Liver (tissue), 8 donors: ENCODE measurements at regions not wholly inside any gene's neighbourhood (a gene's known extent, or its start where the extent isn't known, plus 50 kb on each side); places are given as distances from the start of the nearest gene placed in this dataset.

Source experiments
- DNase-seq: peaks from one replicate; pipeline ENCODE4 v3.0.0-alpha.2; 2017; ENCODE audit warnings: low spot score
- H3K27ac ChIP-seq, 2 donors: one replicate each; pipeline ENCODE4 v1.7.0; 2013; ENCODE audit warnings: inconsistent platforms in 2 of 2, low read length in 2 of 2, control low read depth in 1 of 2, low read depth in 1 of 2, mild to moderate bottlenecking in 1 of 2
- H3K27me3 ChIP-seq, 4 donors: one replicate each; pipeline versions ENCODE4 v1.6.1 to v1.7.0; 2013; ENCODE audit warnings: low read length in 3 of 4, inconsistent platforms in 1 of 4, mild to moderate bottlenecking in 1 of 4, moderate library complexity in 1 of 4; ENCODE audit not compliant: control insufficient read depth in 4 of 4, insufficient read depth in 4 of 4
- H3K36me3 ChIP-seq, 4 donors: one replicate each; pipeline versions ENCODE4 v1.6.1 to v1.7.0; 2013; ENCODE audit warnings: low read length in 3 of 4, mild to moderate bottlenecking in 3 of 4, low read depth in 1 of 4, moderate library complexity in 1 of 4; ENCODE audit not compliant: control insufficient read depth in 4 of 4, insufficient read depth in 3 of 4
- H3K4me1 ChIP-seq, 4 donors: one replicate each; pipeline versions ENCODE4 v1.6.1 to v1.7.0; 2013; ENCODE audit warnings: low read length in 3 of 4, mild to moderate bottlenecking in 3 of 4, moderate library complexity in 1 of 4; ENCODE audit not compliant: control insufficient read depth in 4 of 4, insufficient read depth in 4 of 4
- H3K4me3 ChIP-seq, 3 donors: one replicate each; pipeline versions ENCODE4 v1.6.1 to v1.7.0; 2013; ENCODE audit warnings: low read length in 3 of 3, control low read depth in 1 of 3, low read depth in 1 of 3, mild to moderate bottlenecking in 1 of 3
- H3K9ac ChIP-seq, 2 donors: one replicate each; pipeline ENCODE4 v1.7.0; 2013; ENCODE audit warnings: low read length in 2 of 2, mild to moderate bottlenecking in 2 of 2, moderate library complexity in 2 of 2, control low read depth in 1 of 2, low read depth in 1 of 2
- H3K9me3 ChIP-seq, 4 donors: one replicate each; pipeline versions ENCODE4 v1.6.1 to v1.7.0; 2013; ENCODE audit warnings: low read length in 3 of 4; ENCODE audit not compliant: control insufficient read depth in 4 of 4
- ATF3 ChIP-seq: IDR thresholded peaks from 2 replicates; pipeline ENCODE4 v1.6.1; 2016; ENCODE audit warnings: antibody characterized with exemption
- CTCF ChIP-seq: fragments of 150-350 bp; IDR thresholded peaks from 2 replicates; pipeline ENCODE4 v1.5.1; 2017; ENCODE audit warnings: improper control_type of control experiment, low read depth, low read length; ENCODE audit not compliant: missing input control
- EGR1 ChIP-seq, 2 donors: IDR thresholded peaks; 2 replicates each; pipeline ENCODE4 v1.6.1; 2016 to 2018; ENCODE audit warnings: antibody characterized with exemption in 2 of 2, low read depth in 2 of 2
- FOXA1 ChIP-seq: IDR thresholded peaks from 2 replicates; pipeline ENCODE4 v1.6.1; 2016; ENCODE audit warnings: antibody characterized with exemption
- FOXA2 ChIP-seq: IDR thresholded peaks from 2 replicates; pipeline ENCODE4 v1.6.1; 2016; ENCODE audit warnings: antibody characterized with exemption
- GABPA ChIP-seq, 2 donors: IDR thresholded peaks in 1 of 2; conservative IDR thresholded peaks in 1 of 2; 2 replicates each; pipeline ENCODE4 v1.6.1; 2016; ENCODE audit warnings: antibody characterized with exemption in 2 of 2, mild to moderate bottlenecking in 1 of 2, moderate library complexity in 1 of 2
- HNF4A ChIP-seq, 2 donors: conservative IDR thresholded peaks; 2 replicates each; pipeline ENCODE4 v1.6.1; 2016; ENCODE audit warnings: antibody characterized with exemption in 2 of 2, mild to moderate bottlenecking in 2 of 2
- HNF4G ChIP-seq: IDR thresholded peaks from 2 replicates; pipeline ENCODE4 v1.6.1; 2016; ENCODE audit warnings: antibody characterized with exemption
- JUND ChIP-seq, 2 donors: IDR thresholded peaks; 2 replicates each; pipeline ENCODE4 v1.6.1; 2016; ENCODE audit warnings: antibody characterized with exemption in 2 of 2
- MAX ChIP-seq: IDR thresholded peaks from 2 replicates; pipeline ENCODE4 v1.6.1; 2016; ENCODE audit warnings: antibody characterized with exemption
- NR2F2 ChIP-seq: IDR thresholded peaks from 2 replicates; pipeline ENCODE4 v1.6.1; 2016; ENCODE audit warnings: antibody characterized with exemption
- RAD21 ChIP-seq, 2 donors: IDR thresholded peaks; 2 replicates each; pipeline ENCODE4 v1.6.1; 2016; ENCODE audit warnings: antibody characterized with exemption in 2 of 2, mild to moderate bottlenecking in 2 of 2
- REST ChIP-seq: IDR thresholded peaks from 2 replicates; pipeline ENCODE4 v1.6.1; 2016; ENCODE audit warnings: antibody characterized with exemption, mild to moderate bottlenecking
- RXRA ChIP-seq, 2 donors: IDR thresholded peaks; 2 replicates each; pipeline ENCODE4 v1.6.1; 2017 to 2018; ENCODE audit warnings: antibody characterized with exemption in 2 of 2, mild to moderate bottlenecking in 1 of 2
- SP1 ChIP-seq: IDR thresholded peaks from 2 replicates; pipeline ENCODE4 v1.6.1; 2018; ENCODE audit warnings: antibody characterized with exemption, mild to moderate bottlenecking
- TAF1 ChIP-seq: conservative IDR thresholded peaks from 2 replicates; pipeline ENCODE4 v1.6.1; 2016; ENCODE audit warnings: antibody characterized with exemption, mild to moderate bottlenecking
- YY1 ChIP-seq: IDR thresholded peaks from 2 replicates; pipeline ENCODE4 v1.6.1; 2016; ENCODE audit warnings: antibody characterized with exemption, mild to moderate bottlenecking
- WGBS: extraction: QIAGEN DNeasy Blood & Tissue Kit; methylation state at CpG from one replicate; pipeline ENCODE4 v1.1.7; 2013; 5-methylcytosine and 5-hydroxymethylcytosine counted together
- TF ChIP-seq, protein P1 (sequence below): IDR thresholded peaks from 2 replicates; pipeline ENCODE4 v1.6.1; 2016; ENCODE audit warnings: antibody characterized with exemption
- donor health status: healthy.
- donor health status: healthy.
- donor health status: healthy.
- donor health status: healthy.
- donor health status: healthy.

GRCh38 chr2:230642966-230643365 lies 69.7 kb upstream of the CAB39 start:
- H3K9ac ChIP-seq = no peak overlapping the region
- no peak for TF ChIP-seq MAX
- TF ChIP-seq REST = no peak
- TF ChIP-seq RXRA (IDR thresholded peaks at IDR 0.05) = no peak
- TF ChIP-seq RAD21 (IDR thresholded peaks at IDR 0.05) = no peak
- TF ChIP-seq EGR1 (IDR thresholded peaks at IDR 0.05; ENCODE audit: low read depth in 2 of 2) = no peak
- no peak for TF ChIP-seq HNF4G
- no peak for TF ChIP-seq CTCF
- no peak for TF ChIP-seq ATF3
- no peak for TF ChIP-seq YY1
- TF ChIP-seq, protein P1, sequence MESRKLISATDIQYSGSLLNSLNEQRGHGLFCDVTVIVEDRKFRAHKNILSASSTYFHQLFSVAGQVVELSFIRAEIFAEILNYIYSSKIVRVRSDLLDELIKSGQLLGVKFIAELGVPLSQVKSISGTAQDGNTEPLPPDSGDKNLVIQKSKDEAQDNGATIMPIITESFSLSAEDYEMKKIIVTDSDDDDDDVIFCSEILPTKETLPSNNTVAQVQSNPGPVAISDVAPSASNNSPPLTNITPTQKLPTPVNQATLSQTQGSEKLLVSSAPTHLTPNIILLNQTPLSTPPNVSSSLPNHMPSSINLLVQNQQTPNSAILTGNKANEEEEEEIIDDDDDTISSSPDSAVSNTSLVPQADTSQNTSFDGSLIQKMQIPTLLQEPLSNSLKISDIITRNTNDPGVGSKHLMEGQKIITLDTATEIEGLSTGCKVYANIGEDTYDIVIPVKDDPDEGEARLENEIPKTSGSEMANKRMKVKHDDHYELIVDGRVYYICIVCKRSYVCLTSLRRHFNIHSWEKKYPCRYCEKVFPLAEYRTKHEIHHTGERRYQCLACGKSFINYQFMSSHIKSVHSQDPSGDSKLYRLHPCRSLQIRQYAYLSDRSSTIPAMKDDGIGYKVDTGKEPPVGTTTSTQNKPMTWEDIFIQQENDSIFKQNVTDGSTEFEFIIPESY = no peak
- TF ChIP-seq NR2F2 = no peak
- no peak for TF ChIP-seq TAF1
- no peak for TF ChIP-seq HNF4A (conservative IDR thresholded peaks at IDR 0.05)
- TF ChIP-seq FOXA1 = no peak
- TF ChIP-seq FOXA2 = no peak
- TF ChIP-seq GABPA (IDR thresholded peaks at IDR 0.05 in 1 of 2, conservative IDR thresholded peaks at IDR 0.05 in 1 of 2) = no peak
- no peak for TF ChIP-seq SP1
- no peak for TF ChIP-seq JUND (IDR thresholded peaks at IDR 0.05)
- no peak overlapping the region for H3K27ac ChIP-seq
- no peaks in the 10 kb centered on the region for H3K9me3 ChIP-seq
- peaks cover 0 to 2% (median 0%) of the 10 kb centered on the region in 4 donors for H3K4me1 ChIP-seq
- 92% methylated on average over 4 of the region's 4 CpGs for WGBS
- no peaks in the 10 kb centered on the region for H3K27me3 ChIP-seq
- DNase-seq = no peak
- H3K4me3 ChIP-seq = no peak overlapping the region
- no peaks in the 10 kb centered on the region for H3K36me3 ChIP-seq
